OCI-LY3 (cell line): ENCODE measurements at regions not wholly inside any gene's neighbourhood (a gene's known extent, or its start where the extent isn't known, plus 50 kb on each side); places are given as distances from the start of the nearest gene placed in this dataset.

Experiments
- CTCF ChIP-seq: fragments of 200-600, 300-600 bp; sonication (generic); IDR thresholded peaks from 2 replicates; pipeline ENCODE4 v1.5.1; 2014; ENCODE audit warnings: antibody characterized with exemption, low read length, low read depth
- EZH2phosphoT487 ChIP-seq: fragments of 200-600 bp; shearing (Covaris generic); IDR thresholded peaks from 2 replicates; pipeline ENCODE4 v1.6.1; 2018; ENCODE audit warnings: antibody characterized with exemption, mixed run types, low read depth

DNA sequence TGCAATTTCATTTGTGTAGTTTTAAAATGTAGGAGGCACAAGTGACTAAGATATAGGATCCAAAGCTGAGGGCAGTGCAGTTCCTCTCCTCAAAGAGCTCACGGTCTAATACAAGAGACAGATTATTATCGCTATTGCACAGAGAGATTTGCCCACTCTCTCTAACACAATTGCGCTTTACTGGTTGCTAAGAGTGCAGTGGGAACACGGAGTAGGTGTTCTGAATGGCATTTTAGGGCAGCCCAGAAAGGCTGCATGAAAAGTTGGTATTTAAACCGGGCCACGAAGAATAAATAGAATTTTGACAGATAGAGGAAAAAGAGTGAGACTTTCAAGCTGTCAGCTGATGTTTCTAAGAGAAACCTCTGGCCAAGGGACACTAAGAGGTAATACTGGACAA, 79.5 kb downstream of the BLID start:
- TF ChIP-seq CTCF (no peak), EZH2phosphoT487 (no peak)
